Sciatic nerve (tissue), 2 donors: ENCODE measurements at regions not wholly inside any gene's neighbourhood (a gene's known extent, or its start where the extent isn't known, plus 50 kb on each side); places are given as distances from the start of the nearest gene placed in this dataset.

Experiments
- ATAC-seq: fragments of 200-7000 bp; cut with Tn5 transposase; one replicate; pipeline ENCODE4 v1.9.1; 2020; ENCODE audit warnings: mild to moderate bottlenecking, moderate library complexity
- DNase-seq: peaks from one replicate; pipeline ENCODE4 v3.0.0-alpha.2; 2020; ENCODE audit warnings: low spot score
- intact Hi-C: fragments of 100-400 bp; cut with DNase I; formaldehyde crosslinking; loops from one replicate; pipeline ENCODE4 v1.14.2; 2022
- donor health status: DM: no; HTN: no; CAD: no.
- donor health status: DM: no; HTN: no; CAD: no.

- ATAC-seq (no peak), DNase-seq (no peak)
- intact Hi-C loops, result no loop called here
These were observed 109.5 kb upstream of the CD180 start for GRCh38 chr5:67305913-67306710.

- intact Hi-C loops, result no loop called here
- no peak for DNase-seq
- ATAC-seq, result peak; percentile 46
These were observed 108.8 kb upstream of the CD180 start for GRCh38 chr5:67305401-67305800.

GRCh38 chr5:67303356-67303755 lies 106.8 kb upstream of the CD180 start:
- intact Hi-C loops, result no loop called here
- DNase-seq (no peak), ATAC-seq (no peak)

GRCh38 chr5:67301285-67301903 lies 104.8 kb upstream of the CD180 start:
- ATAC-seq (peak; percentile 91), DNase-seq (peak; percentile 80)
- intact Hi-C loops, result no loop called here

- no peak for ATAC-seq
- intact Hi-C loops, result no loop called here
These were observed 103.7 kb upstream of the CD180 start for GRCh38 chr5:67300326-67300725.

GRCh38 chr5:67299231-67299735 lies 102.7 kb upstream of the CD180 start:
- DNase-seq (no peak), ATAC-seq (no peak)
- intact Hi-C loops, result no loop called here

More at GRCh38 chr5:67300326-67300725, 103.7 kb upstream of the CD180 start:
- no peak for DNase-seq

- ATAC-seq (no peak), DNase-seq (no peak)
- intact Hi-C loops, result no loop called here
These were observed 101.4 kb upstream of the CD180 start for GRCh38 chr5:67297802-67298532.

GRCh38 chr5:67297376-67297775 lies 100.8 kb upstream of the CD180 start:
- ATAC-seq (no peak), DNase-seq (no peak)
- intact Hi-C loops, result no loop called here

GRCh38 chr5:67294266-67294938 lies 97.8 kb upstream of the CD180 start:
- DNase-seq, result no peak
- ATAC-seq, result no peak
- intact Hi-C loops, result no loop called here

GRCh38 chr5:67293226-67293625 lies 96.6 kb upstream of the CD180 start:
- no peak for ATAC-seq
- intact Hi-C loops, result no loop called here
- no peak for DNase-seq

GRCh38 chr5:67292201-67292940 lies 95.8 kb upstream of the CD180 start:
- DNase-seq, result no peak
- intact Hi-C loops, result no loop called here
- peak; percentile 33 for ATAC-seq

GRCh38 chr5:67291671-67292070 lies 95.1 kb upstream of the CD180 start:
- peak; percentile 49 for ATAC-seq
- intact Hi-C loops, result no loop called here
- peak; percentile 69 for DNase-seq

GRCh38 chr5:67291066-67291465 lies 94.5 kb upstream of the CD180 start:
- DNase-seq, result no peak
- no peak for ATAC-seq
- intact Hi-C loops, result no loop called here

GRCh38 chr5:67290655-67291054 lies 94.1 kb upstream of the CD180 start:
- intact Hi-C loops, result no loop called here
- no peak for ATAC-seq
- no peak for DNase-seq

- DNase-seq (no peak), ATAC-seq (peak; percentile 85)
- intact Hi-C loops, result no loop called here
These were observed 93.3 kb upstream of the CD180 start for GRCh38 chr5:67289763-67290521.

- DNase-seq, result no peak
- intact Hi-C loops, result no loop called here
- ATAC-seq, result no peak
These were observed 91.1 kb upstream of the CD180 start for GRCh38 chr5:67287510-67288268.

GRCh38 chr5:67286006-67286405 lies 89.4 kb upstream of the CD180 start:
- ATAC-seq, result no peak
- intact Hi-C loops, result no loop called here
- DNase-seq, result no peak
